ENCODE measurements at regions not wholly inside any gene's neighbourhood (a gene's known extent, or its start where the extent isn't known, plus 50 kb on each side); places are given as distances from the start of the nearest gene placed in this dataset.

DNA sequence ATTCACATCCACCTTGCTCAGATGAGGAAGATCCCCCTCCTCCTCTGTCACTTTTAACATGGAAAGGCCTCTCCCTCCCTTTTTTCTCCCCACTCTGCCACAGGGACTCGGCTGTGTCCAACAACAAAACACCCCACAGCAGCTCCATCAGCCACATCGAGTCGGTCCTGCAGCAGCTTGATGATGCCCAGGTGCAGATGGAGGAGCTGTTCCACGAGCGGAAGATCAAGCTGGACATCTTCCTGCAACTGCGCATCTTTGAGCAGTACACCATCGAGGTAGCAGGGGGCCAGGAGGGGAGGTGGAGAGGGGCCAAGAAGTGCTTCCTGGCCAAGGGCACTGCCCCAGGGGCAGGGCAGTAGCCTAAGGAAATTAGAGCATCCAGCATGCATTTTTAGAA lies 331.7 kb upstream of the UMPS start:
- H3K36me3 ChIP-seq, result peaks cover 49% of the 10 kb centered on the region
- no peak overlapping the region for H3K4me2 ChIP-seq
- H4K20me1 ChIP-seq, result no peaks in the 10 kb centered on the region
- H3K9ac ChIP-seq, result no peak overlapping the region
- TF ChIP-seq Cebpa-rat (IDR thresholded peaks at IDR 0.05), result no peak
- H3K9me3 ChIP-seq, result no peaks in the 10 kb centered on the region
- H3K4me1 ChIP-seq, result no peaks in the 10 kb centered on the region
- H3K27ac ChIP-seq, result no peak overlapping the region
- no peak overlapping the region for H3K4me3 ChIP-seq
- no peaks in the 10 kb centered on the region for H3K27me3 ChIP-seq

DNA sequence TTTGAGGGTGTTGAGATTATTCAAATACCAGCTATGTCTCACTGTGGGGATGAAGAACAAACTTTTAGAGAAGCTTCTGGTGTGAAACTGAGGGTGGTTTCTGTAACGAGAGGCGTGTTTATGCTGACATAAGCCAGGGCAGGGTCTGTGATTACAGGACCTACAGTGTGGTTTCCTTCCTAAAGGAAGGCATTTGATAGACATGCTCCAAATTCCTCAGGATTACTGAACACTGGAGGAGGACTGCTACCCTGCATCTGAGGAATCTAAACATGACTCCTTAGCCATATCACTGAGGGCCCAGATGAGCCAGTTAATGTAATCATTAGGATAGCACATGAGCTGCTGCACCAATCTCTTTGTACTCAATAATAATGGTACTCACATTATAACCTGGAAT lies 328.4 kb upstream of the UMPS start:
- Histone ChIP-seq H3K36me3 (peaks cover 36% of the 10 kb centered on the region; the same call in 1 of the 2 replicates), H3K9me3 (no peaks in the 10 kb centered on the region), H3K4me3 (no peak overlapping the region), H3K27ac (no peak overlapping the region), H3K9ac (no peak overlapping the region), H4K20me1 (no peaks in the 10 kb centered on the region), H3K27me3 (no peaks in the 10 kb centered on the region), H3K4me1 (no peaks in the 10 kb centered on the region), H3K4me2 (no peak overlapping the region)
- no peak for TF ChIP-seq Cebpa-rat (IDR thresholded peaks at IDR 0.05)

DNA sequence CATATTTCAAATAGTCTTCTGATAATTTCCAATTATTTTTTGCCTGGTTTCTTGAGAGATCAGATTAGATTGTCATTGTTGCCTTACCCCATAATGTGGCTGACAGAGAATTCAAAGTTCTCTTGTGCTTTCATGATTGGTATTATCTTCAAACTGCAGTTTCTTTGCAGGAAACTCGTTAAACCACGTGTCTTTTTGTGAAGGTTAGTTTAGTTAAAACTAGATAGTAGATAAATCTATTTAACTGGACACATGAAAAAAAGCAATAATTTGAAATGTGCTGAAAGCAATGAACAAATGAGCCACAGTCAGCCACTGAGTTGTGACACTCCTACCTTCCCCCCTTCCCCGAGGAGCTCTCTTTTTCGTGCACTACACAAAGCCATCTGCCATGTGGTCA lies 327.5 kb upstream of the UMPS start:
- no peak for TF ChIP-seq Cebpa-rat (IDR thresholded peaks at IDR 0.05)
- H3K4me2 ChIP-seq, result no peak overlapping the region

DNA sequence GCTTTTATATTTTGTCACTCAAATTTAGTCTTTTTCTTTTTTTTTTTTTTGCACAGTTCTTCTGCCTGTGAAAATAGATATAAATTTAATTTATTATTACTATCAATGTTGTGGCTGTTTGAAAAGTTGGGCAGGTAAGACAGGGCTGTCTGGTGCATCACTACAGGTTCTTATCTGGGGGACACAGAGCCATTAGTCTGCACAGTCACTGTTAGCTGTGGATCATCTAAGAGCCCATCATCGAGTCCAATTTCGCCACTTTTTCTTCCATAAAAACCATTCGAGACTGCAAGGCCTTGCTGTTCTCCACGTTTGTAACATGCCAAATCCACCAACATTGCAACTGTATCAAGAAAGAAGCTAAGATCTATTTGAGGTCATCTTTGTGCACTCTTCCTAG lies 325.6 kb upstream of the UMPS start:
- Histone ChIP-seq H3K9ac (no peak overlapping the region), H3K4me3 (no peak overlapping the region), H3K27ac (no peak overlapping the region), H3K36me3 (peaks cover 12% of the 10 kb centered on the region; the same call in 1 of the 2 replicates), H3K4me2 (no peak overlapping the region), H3K27me3 (no peaks in the 10 kb centered on the region), H3K9me3 (no peaks in the 10 kb centered on the region), H3K4me1 (no peaks in the 10 kb centered on the region), H4K20me1 (no peaks in the 10 kb centered on the region)
- no peak for TF ChIP-seq Cebpa-rat (IDR thresholded peaks at IDR 0.05)

More for the DNA sequence above, 327.5 kb upstream of the UMPS start:
- no peaks in the 10 kb centered on the region for H3K4me1 ChIP-seq
- H4K20me1 ChIP-seq, result no peaks in the 10 kb centered on the region
- no peaks in the 10 kb centered on the region for H3K9me3 ChIP-seq
- no peak overlapping the region for H3K9ac ChIP-seq
- no peak overlapping the region for H3K4me3 ChIP-seq
- H3K27ac ChIP-seq, result no peak overlapping the region
- H3K36me3 ChIP-seq, result peaks cover 27% of the 10 kb centered on the region; the same call in 1 of the 2 replicates
- no peaks in the 10 kb centered on the region for H3K27me3 ChIP-seq

DNA sequence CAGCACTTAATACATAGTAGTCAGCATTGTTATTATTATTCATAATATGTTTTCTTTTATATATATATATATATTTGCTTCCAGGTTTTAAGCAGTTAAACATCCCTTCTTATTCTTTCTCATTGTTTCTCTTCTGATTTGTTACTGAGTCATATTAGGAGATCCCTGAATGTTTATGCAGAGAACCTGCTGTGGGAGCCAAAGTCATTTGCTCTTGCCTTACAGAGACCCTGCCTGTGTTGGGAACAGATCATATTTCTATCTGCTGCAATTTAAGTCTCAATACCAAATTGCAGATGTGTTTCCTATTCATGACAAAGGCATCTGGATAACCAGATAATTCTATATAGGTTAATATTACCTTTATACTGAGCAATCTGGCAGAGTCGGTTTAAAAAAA lies 323.0 kb upstream of the UMPS start:
- no peak overlapping the region for H3K27ac ChIP-seq
- no peaks in the 10 kb centered on the region for H3K9me3 ChIP-seq
- no peak overlapping the region for H3K9ac ChIP-seq
- H3K36me3 ChIP-seq, result 0 out of 2 replicates have a peak, but pooled peaks cover 4% of the 10 kb centered on the region
- no peak overlapping the region for H3K4me2 ChIP-seq
- TF ChIP-seq Cebpa-rat (IDR thresholded peaks at IDR 0.05), result no peak
- no peak overlapping the region for H3K4me3 ChIP-seq
- H4K20me1 ChIP-seq, result no peaks in the 10 kb centered on the region
- no peaks in the 10 kb centered on the region for H3K27me3 ChIP-seq
- no peaks in the 10 kb centered on the region for H3K4me1 ChIP-seq

DNA sequence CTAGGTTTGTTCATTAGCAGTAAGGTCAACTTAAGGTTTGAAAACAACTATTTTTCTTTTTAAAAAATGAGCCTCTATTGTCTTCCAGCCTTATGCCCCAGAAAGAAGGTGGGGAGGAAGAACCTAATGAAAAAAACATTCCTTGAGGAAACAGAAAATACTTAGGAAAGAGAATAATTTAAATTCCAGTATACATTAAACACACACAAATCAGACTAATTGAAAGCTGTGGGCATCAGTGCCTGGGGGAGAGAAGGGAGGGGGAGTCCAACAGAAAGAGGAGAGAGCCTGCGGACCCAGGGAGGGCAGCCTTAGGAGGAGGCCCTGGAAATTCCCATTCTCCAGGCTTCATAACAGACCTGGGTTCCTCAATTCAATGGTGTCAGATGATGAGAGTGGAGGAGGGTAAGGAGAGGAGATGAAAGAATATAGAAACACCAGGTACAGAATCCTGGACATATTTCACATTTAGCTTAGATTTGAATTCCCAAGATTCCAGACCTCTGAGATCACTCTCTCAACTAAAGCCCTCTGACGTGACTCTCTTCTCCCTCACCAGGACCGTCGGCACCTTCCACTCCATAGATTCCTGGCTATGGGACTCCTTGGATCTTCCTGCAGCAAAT lies 320.5 kb upstream of the UMPS start:
- Histone ChIP-seq H3K4me2 (no peak overlapping the region), H4K20me1 (no peaks in the 10 kb centered on the region), H3K36me3 (peaks cover 23% of the 10 kb centered on the region), H3K4me3 (no peak overlapping the region), H3K27me3 (no peaks in the 10 kb centered on the region), H3K9me3 (no peaks in the 10 kb centered on the region), H3K9ac (no peak overlapping the region), H3K4me1 (no peaks in the 10 kb centered on the region), H3K27ac (no peak overlapping the region)
- no peak for TF ChIP-seq Cebpa-rat (IDR thresholded peaks at IDR 0.05)

DNA sequence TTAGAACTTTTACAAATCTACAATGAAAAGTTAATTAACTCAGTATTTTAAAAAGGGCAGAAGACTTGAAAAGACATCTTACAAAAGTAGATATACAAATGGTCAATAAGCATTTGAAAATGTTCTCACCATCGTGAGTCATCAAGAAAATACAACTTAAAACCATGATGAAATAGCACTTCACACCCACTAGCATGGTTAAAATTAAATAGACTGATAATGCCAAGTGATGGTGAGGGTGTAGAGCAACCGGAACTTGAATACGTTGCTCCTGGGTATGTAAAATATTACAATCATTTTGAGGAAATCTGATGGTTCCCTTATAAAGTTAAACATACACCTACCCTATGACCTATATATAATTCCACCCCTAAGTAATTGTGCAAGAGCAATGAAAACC lies 319.8 kb upstream of the UMPS start:
- TF ChIP-seq Cebpa-rat (IDR thresholded peaks at IDR 0.05), result no peak
- H3K4me3 ChIP-seq, result no peak overlapping the region
- peaks cover 23% of the 10 kb centered on the region for H3K36me3 ChIP-seq
- no peak overlapping the region for H3K9ac ChIP-seq
- H3K9me3 ChIP-seq, result no peaks in the 10 kb centered on the region
- H4K20me1 ChIP-seq, result no peaks in the 10 kb centered on the region
- no peak overlapping the region for H3K27ac ChIP-seq
- H3K4me1 ChIP-seq, result no peaks in the 10 kb centered on the region
- no peaks in the 10 kb centered on the region for H3K27me3 ChIP-seq
- H3K4me2 ChIP-seq, result no peak overlapping the region

DNA sequence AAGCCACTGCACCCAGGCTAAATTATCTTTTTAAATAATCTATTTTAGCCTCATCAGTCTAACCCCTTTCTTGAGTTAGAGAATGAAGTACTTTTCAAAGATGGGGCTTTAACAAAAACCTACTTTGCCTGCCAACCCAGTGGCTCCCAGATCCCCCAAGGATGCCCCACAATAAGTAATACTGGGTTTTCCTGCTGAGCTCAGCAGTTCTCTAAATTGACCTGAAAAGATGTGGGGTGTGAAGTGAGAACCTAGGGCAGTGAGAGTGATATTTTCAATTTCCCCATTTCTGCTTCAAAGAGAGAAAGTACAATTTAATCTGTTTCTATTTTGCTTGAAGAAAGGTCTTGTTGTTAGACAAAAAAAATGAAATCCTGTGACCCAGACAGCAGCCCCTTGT lies 318.5 kb upstream of the UMPS start:
- peaks cover 30% of the 10 kb centered on the region for H3K36me3 ChIP-seq
- H3K9ac ChIP-seq, result no peak overlapping the region
- H3K27ac ChIP-seq, result no peak overlapping the region
- H3K27me3 ChIP-seq, result no peaks in the 10 kb centered on the region
- TF ChIP-seq Cebpa-rat (IDR thresholded peaks at IDR 0.05), result no peak
- H3K4me2 ChIP-seq, result no peak overlapping the region
- H3K9me3 ChIP-seq, result no peaks in the 10 kb centered on the region
- no peaks in the 10 kb centered on the region for H3K4me1 ChIP-seq
- no peaks in the 10 kb centered on the region for H4K20me1 ChIP-seq
- no peak overlapping the region for H3K4me3 ChIP-seq

DNA sequence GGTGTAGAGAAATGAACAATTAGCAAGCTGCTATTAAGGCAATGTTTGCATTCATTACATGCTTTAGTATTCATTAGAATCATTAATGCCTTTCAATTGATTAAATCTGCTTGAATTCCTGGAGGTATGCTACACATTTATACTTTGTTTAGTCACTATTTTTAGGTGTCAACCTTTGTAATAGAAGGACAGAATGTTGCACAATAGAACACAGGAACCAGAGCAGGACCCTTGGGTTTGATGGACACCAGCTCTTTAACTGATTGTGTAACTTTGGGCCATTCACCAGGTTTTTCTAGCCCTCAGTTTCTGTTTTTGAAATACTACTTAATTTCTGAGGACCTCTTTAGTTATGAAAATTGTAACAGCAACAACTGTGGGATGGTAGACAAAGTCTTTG lies 317.6 kb upstream of the UMPS start:
- Histone ChIP-seq H3K9me3 (no peaks in the 10 kb centered on the region), H3K4me2 (no peak overlapping the region), H3K27ac (no peak overlapping the region), H3K27me3 (no peaks in the 10 kb centered on the region), H3K4me1 (no peaks in the 10 kb centered on the region), H3K36me3 (peaks cover 35% of the 10 kb centered on the region), H3K9ac (no peak overlapping the region), H3K4me3 (no peak overlapping the region), H4K20me1 (no peaks in the 10 kb centered on the region)
- TF ChIP-seq Cebpa-rat (IDR thresholded peaks at IDR 0.05), result no peak

DNA sequence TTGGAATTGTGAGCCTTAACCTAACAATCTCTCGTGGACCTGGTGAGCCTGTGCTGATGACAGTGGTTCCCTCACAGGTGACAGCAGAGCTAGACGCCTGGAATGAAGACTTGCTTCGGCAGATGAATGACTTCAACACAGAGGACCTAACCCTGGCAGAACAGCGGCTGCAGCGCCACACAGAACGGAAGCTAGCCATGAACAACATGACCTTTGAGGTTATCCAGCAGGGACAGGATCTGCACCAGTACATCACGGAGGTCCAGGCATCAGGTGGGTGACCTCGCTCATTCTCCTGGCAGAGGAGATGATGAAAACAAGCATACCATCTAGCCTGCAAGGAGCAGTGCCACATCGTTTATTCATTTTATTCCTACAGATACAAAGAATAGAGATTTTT lies 316.9 kb upstream of the UMPS start:
- Histone ChIP-seq H3K4me2 (no peak overlapping the region), H3K9me3 (no peaks in the 10 kb centered on the region), H3K27ac (no peak overlapping the region), H3K36me3 (peaks cover 35% of the 10 kb centered on the region), H3K4me1 (no peaks in the 10 kb centered on the region), H4K20me1 (no peaks in the 10 kb centered on the region), H3K9ac (no peak overlapping the region), H3K4me3 (no peak overlapping the region), H3K27me3 (no peaks in the 10 kb centered on the region)
- no peak for TF ChIP-seq Cebpa-rat (IDR thresholded peaks at IDR 0.05)

Data from BLaER1 (cell line).